ENCODE measurements at regions not wholly inside any gene's neighbourhood (a gene's known extent, or its start where the extent isn't known, plus 50 kb on each side); places are given as distances from the start of the nearest gene placed in this dataset.

GRCh38 chr15:31221936-31222515, 104.6 kb upstream of the KLF13 start:
- no peak for DNase-seq

- peak; percentile 24 to 63 (median 54) for DNase-seq
These were observed 103.8 kb upstream of the KLF13 start for GRCh38 chr15:31222773-31223341.

DNA sequence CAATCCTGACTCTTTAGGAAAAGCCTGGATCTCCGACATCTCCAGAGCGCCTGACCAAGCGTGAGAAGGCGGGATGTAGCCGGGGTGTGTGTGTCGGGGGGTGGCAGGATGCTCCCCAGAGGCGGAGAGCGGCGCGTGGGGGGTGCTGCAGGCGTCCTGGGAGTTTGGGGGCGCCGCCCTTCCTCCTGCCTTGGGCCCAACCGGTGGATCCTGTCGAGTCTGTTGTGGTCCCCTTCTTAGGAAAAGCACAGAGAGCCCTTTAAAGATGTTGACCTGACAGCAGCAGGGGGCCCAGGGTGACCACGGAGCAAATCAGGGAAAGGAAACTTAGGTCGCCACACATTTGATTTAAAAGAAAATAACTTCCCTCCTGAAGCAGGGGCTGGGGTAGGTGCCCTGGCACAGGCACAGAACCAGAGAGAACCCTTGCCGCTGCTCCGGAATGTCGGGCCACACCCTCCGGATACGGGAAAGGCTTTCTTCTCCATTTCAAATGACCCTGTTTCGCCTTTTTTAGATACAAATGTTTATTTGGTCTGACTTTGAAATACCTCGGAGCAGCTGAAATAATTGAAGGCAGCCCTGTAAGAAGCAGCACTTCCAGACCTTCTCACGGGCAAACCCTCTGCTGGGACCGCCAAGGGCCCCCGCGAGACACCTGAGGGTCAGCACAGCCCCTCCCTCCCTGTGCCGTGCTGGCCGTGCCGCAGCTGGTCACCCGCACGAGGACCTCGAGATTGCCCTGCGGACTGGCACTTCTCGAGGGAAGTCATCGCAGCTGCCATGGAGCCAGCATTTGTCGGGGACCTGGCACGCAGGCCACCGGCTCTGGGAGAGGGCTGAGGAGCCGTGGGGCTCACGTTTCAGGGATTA, 102.9 kb upstream of the KLF13 start:
- DNase-seq = peak in 2 of 4 experiments; percentile 24 to 41

GRCh38 chr15:31224661-31225060, 102.0 kb upstream of the KLF13 start:
- peak in 3 of 4 experiments; percentile 12 to 51 (median 48) for DNase-seq

DNA sequence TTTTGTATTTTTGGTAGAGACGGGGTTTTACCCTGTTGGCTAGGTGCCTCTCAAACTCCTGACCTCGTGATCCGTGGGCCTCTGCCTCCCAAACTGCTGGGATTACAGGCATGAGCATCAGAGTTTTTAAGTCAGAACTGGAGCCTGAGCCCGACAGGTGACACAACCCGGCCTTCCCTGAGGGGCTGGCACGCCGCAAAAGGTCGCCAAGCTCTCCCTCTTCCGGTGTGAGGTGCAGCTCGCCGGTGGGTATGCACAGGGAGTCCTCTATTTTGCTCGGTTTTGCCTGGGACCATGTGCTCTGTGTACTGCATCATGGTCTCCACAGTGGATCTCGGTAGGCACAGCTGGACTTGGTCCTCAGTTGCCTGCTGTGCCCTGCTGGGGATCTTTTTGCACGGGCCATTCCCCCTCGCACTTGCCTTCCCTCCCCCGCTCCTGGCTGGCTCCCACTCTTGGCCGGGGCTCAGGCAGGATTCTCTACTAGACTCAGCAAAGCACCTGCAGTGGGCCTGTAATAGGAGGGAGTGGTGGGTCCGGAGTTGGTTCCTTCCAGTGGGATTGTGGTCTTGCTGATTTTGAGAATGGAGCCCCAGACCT, 101.2 kb upstream of the KLF13 start:
- DNase-seq = peak in 1 of 4 experiments; percentile 1

DNA sequence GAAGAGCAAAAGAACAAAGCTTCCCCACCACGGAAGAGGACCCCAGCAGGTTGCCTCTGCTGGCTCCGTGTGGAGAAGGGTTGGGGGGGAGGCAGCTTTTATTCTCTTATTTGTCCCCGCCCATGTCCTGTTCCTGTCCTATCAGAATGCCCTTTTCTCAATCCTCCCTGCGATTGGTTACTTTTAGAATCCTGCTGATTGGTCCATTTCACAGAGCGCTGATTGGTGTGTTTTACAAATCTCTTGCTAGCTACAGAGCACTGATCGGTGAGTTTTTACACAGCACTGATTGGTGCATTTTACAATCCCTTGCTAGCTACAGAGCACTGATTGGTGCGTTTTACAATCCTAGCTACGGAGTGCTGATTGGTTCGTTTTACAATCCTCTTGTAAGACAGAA, 100.6 kb upstream of the KLF13 start:
- DNase-seq = no peak

DNA sequence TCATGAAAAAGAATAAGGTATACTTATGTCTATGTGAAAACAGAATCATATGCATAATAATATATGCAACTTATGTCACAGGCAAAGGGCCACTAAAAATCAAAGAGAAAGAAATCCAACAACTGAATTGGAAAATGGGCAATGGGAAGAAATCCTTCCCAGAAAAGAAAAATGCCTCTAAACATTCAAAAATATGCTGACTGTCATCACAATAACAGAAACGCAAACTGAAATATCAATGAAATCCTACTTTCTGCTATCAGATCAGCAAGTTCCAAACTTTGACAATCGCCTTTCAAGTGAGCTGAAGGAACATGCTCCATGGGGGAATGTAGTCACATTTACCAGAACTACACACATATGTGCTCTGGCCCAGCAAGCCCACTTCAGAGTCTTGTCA, 99.4 kb upstream of the KLF13 start:
- peak in 1 of 4 experiments; percentile 0 for DNase-seq

GRCh38 chr15:31228011-31228484, 98.6 kb upstream of the KLF13 start:
- peak in 2 of 4 experiments; percentile 55 to 67 for DNase-seq

DNA sequence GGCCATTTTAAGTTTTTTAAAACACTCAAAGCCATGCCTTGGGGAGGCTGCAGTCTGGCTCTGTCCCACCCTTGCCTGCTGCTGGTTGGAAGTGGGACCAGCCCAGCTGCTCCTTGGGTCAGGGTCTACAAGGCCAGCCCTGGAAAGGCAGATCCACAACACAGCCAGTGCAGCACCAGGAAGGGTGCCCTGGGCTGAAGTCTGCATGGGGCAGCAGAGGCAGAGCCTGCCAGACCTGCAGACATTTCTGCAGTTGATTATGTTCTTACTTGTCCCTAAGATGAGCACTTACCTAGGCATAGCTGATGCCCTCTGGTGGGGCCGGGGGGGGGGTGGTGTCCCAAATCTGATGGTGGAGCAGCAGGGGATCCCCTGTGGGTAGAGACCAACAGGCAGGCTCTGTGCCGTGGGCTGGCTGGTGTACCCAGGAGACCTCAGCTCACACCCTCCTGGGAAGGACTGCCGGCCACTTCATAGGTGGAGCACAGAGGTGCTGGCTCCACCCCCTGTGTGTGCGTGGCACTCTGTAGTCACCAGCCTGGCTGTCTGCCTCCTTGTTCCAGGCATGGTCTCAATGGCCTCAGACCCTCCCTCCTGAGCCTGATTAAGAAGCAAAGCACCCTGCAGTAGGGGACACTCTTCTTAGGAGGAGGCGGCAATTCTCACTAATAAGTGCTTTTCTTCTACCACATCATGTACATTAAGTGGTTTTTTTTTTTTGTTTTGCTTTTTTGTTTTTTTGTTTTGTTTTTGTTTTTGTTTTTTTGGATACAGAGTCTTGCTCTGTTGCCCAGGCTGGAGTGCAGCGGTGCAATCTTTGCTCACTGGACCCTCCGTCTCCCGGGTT, 97.4 kb upstream of the KLF13 start:
- DNase-seq = no peak

- DNase-seq = no peak
These were observed 95.8 kb upstream of the KLF13 start for GRCh38 chr15:31230630-31231485.

- no peak for DNase-seq
These were observed 91.8 kb upstream of the KLF13 start for GRCh38 chr15:31234815-31235214.

DNA sequence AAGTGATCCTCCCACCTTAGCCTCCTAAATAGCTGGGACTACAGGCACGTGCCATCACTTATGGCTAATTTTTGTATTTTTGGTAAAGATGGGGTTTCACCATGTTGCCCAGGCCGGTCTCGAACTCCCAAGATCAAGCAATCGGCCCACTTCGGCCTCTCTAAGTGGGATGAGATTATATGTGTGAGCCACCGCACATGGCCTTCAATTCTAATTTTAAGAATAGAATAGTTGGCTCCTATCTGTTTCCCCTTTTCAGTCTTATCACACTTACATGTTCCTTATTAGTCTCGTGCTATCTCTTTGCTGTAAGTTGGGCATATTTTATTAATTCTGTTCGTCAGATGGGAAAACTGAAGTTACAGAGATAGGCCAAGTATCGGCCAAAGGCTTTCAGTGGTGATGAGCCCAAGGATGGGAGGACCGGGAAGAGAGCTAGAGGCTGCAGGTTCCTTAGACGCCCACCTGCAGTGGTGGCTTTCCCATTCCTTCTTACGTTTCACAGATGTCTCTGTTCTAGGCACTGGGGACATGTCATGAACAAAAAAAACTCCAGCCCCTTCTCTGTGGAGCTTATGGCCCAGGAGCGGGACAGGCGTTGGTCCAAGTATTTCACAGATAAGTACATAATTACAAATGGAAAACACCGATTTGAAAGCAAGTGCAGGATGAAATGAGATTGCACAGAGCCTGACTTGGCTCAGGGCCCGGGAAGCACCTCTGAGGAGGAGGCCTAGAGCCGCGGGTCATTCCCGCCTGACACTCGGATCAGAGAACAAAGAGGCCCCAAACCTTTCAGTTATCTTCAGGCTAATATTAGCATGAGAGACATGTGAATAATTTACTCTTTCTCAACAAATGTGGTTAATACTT, 91.1 kb upstream of the KLF13 start:
- DNase-seq = no peak

GRCh38 chr15:31236184-31237042, 90.2 kb upstream of the KLF13 start:
- peak; percentile 76 to 86 (median 83) for DNase-seq

- no peak for DNase-seq
These were observed 89.7 kb upstream of the KLF13 start for GRCh38 chr15:31237043-31237324.

- no peak for DNase-seq
These were observed 87.7 kb upstream of the KLF13 start for GRCh38 chr15:31238906-31239305.

DNA sequence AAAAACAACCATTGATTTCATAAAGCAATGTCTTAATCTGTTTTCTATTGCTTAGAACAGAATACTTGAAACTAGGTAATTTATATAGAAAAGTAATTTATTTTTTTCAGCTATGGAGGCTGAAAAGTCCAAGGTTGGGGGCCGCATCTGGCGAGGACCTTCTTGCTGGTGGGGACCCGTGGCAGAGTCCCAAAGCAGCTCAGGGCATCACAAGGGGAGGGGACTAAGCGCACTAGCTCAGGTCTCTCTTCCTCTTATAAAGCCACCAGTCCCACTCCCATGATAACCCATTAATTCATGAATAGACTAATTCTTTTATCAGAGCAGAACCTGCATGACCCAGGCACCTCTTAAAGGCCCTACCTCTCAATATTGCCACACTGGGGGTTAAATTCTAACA, 87.2 kb upstream of the KLF13 start:
- DNase-seq = no peak

- no peak for DNase-seq
These were observed 84.6 kb upstream of the KLF13 start for GRCh38 chr15:31241888-31242522.

DNA sequence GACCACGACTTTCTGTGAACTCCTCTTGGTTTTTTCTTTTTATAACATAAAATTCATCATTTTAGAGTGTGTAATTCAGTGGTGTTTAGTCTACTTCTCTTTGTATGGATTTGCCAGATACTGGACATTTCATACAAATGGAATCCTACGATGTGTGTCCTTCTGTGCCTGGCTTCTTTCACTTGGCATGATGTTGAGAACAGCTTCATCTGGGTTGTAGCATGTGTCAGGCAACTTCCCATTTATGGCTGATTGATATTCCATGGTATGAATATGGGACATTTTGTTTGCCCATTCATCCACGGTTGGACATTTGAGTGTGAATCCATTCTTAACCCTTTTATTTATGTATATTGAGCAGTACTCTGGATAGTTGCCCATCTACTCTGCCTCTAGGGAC, 82.7 kb upstream of the KLF13 start:
- no peak for DNase-seq

- no peak for DNase-seq
These were observed 81.4 kb upstream of the KLF13 start for GRCh38 chr15:31245135-31245689.
